ENCODE measurements at regions not wholly inside any gene's neighbourhood (a gene's known extent, or its start where the extent isn't known, plus 50 kb on each side); places are given as distances from the start of the nearest gene placed in this dataset.

DNA sequence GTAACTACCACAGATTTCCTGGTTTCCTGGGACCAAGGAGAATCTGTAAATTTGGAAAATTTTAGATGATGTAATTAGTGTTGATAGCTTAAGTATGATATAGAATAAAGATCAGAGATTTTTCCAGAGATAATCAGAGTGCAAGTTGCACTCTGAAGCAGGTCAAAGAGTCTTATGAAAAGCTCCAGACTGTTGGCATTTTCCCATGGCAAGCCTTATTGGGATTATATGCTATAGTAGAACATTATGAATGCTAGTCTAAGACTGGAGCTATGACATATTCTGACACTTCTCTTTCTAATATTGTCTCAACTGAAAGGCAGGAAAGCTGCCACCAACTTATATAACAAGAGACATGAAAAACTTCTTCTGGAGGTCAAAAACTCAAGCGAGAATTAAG lies 1638.3 kb upstream of the LRRTM1 start:
- TF ChIP-seq, protein P1, sequence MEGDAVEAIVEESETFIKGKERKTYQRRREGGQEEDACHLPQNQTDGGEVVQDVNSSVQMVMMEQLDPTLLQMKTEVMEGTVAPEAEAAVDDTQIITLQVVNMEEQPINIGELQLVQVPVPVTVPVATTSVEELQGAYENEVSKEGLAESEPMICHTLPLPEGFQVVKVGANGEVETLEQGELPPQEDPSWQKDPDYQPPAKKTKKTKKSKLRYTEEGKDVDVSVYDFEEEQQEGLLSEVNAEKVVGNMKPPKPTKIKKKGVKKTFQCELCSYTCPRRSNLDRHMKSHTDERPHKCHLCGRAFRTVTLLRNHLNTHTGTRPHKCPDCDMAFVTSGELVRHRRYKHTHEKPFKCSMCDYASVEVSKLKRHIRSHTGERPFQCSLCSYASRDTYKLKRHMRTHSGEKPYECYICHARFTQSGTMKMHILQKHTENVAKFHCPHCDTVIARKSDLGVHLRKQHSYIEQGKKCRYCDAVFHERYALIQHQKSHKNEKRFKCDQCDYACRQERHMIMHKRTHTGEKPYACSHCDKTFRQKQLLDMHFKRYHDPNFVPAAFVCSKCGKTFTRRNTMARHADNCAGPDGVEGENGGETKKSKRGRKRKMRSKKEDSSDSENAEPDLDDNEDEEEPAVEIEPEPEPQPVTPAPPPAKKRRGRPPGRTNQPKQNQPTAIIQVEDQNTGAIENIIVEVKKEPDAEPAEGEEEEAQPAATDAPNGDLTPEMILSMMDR (IDR thresholded peaks at IDR 0.05): no peak
- TF ChIP-seq POLR2A (IDR thresholded peaks at IDR 0.05): no peak

All from body of pancreas (tissue), 4 donors.